GM23338 (cell line): ENCODE measurements at regions not wholly inside any gene's neighbourhood (a gene's known extent, or its start where the extent isn't known, plus 50 kb on each side); places are given as distances from the start of the nearest gene placed in this dataset.

ENCODE experiments used
- ATAC-seq: fragments of 200-7000 bp; cut with Tn5 transposase; 3 replicates; pipeline ENCODE4 v1.9.1; 2020
- DNase-seq: peaks from one replicate; pipeline ENCODE4 v3.0.0-alpha.2; 2015; ENCODE audit warnings: low spot score
- H2AFZ ChIP-seq: fragments of 200-600 bp; sonication (generic); 2 replicates; pipeline ENCODE4 v1.8.0; 2016; ENCODE audit warnings: antibody characterized with exemption, mild to moderate bottlenecking, moderate library complexity
- H3F3A ChIP-seq: fragments of 200-600 bp; sonication (generic); replicated peaks from 2 replicates; pipeline ENCODE4 v1.8.0; 2017; ENCODE audit warnings: antibody characterized with exemption, mixed run types, low read depth
- H3K27ac ChIP-seq: fragments of 200-600 bp; sonication (generic); 2 replicates; pipeline ENCODE4 v1.6.1; 2016; ENCODE audit warnings: low read depth
- H3K27me3 ChIP-seq: fragments of 200-600 bp; sonication (generic); 2 replicates; pipeline ENCODE4 v1.8.0; 2016; ENCODE audit warnings: mild to moderate bottlenecking, mixed run types, moderate library complexity; ENCODE audit not compliant: insufficient read depth
- H3K36me3 ChIP-seq: fragments of 200-600 bp; sonication (generic); 2 replicates; pipeline ENCODE4 v1.8.0; 2016; ENCODE audit warnings: mild to moderate bottlenecking; ENCODE audit not compliant: insufficient read depth
- H3K4me1 ChIP-seq: fragments of 200-600 bp; sonication (generic); 2 replicates; pipeline ENCODE4 v1.8.0; 2016; ENCODE audit warnings: mild to moderate bottlenecking, moderate library complexity; ENCODE audit not compliant: insufficient read depth
- H3K4me2 ChIP-seq: fragments of 200-600 bp; sonication (generic); 2 replicates; pipeline ENCODE4 v1.7.1; 2017; ENCODE audit warnings: mixed run types
- H3K4me3 ChIP-seq: fragments of 200-600 bp; sonication (generic); 2 replicates; pipeline ENCODE4 v1.6.1; 2016; ENCODE audit warnings: mixed run types
- H3K79me2 ChIP-seq: fragments of 200-600 bp; sonication (generic); replicated peaks from 2 replicates; pipeline ENCODE4 v1.8.0; 2017; ENCODE audit warnings: mild to moderate bottlenecking; ENCODE audit not compliant: insufficient read depth
- H3K9me2 ChIP-seq: fragments of 200-600 bp; sonication (generic); 2 replicates; pipeline ENCODE4 v1.8.0; 2017; ENCODE audit not compliant: insufficient read depth
- H4K20me1 ChIP-seq: fragments of 200-600 bp; sonication (generic); replicated peaks from 2 replicates; pipeline ENCODE4 v1.8.0; 2017; ENCODE audit warnings: mild to moderate bottlenecking; ENCODE audit not compliant: insufficient read depth
- H3K27ac Mint-ChIP-seq: 2 replicates; pipeline ENCODE4 v1.8.0; 2020; ENCODE audit warnings: inconsistent platforms, mild to moderate bottlenecking, moderate library complexity, mixed read lengths
- H3K27me3 Mint-ChIP-seq: 3 replicates; pipeline ENCODE4 v1.8.0; 2022; ENCODE audit warnings: low read depth, mild to moderate bottlenecking, moderate library complexity, mixed read lengths, inconsistent platforms; ENCODE audit not compliant: insufficient read depth, poor library complexity
- H3K36me3 Mint-ChIP-seq: 3 replicates; pipeline ENCODE4 v1.8.0; 2021; ENCODE audit warnings: low read depth, mild to moderate bottlenecking, inconsistent platforms, moderate library complexity, mixed read lengths
- H3K4me1 Mint-ChIP-seq: 3 replicates; pipeline ENCODE4 v1.8.0; 2020; ENCODE audit warnings: mild to moderate bottlenecking, inconsistent platforms, mixed read lengths
- H3K4me3 Mint-ChIP-seq: 3 replicates; pipeline ENCODE4 v1.8.0; 2021; ENCODE audit warnings: moderate library complexity, mild to moderate bottlenecking, inconsistent platforms, mixed read lengths
- H3K9me3 Mint-ChIP-seq: 3 replicates; pipeline ENCODE4 v1.8.0; 2020; ENCODE audit warnings: moderate library complexity, mild to moderate bottlenecking, inconsistent platforms, mixed read lengths
- CREB1 ChIP-seq: fragments of 250-450 bp; sonication (Bioruptor Pico); IDR thresholded peaks from 2 replicates; pipeline ENCODE4 v1.5.0; 2020; ENCODE audit warnings: low read depth, mild to moderate bottlenecking, moderate library complexity
- EZH2 ChIP-seq: fragments of 200-600 bp; sonication (generic); IDR thresholded peaks from one replicate; pipeline ENCODE4 v1.8.0; 2017; ENCODE audit warnings: antibody characterized with exemption, mild to moderate bottlenecking, low read depth; ENCODE audit not compliant: unreplicated experiment
- JUNB ChIP-seq: IDR thresholded peaks from one replicate; pipeline ENCODE4 v1.6.1; 2016; ENCODE audit warnings: antibody characterized with exemption; ENCODE audit not compliant: unreplicated experiment
- POLR2AphosphoS5 ChIP-seq: IDR thresholded peaks from 2 replicates; pipeline ENCODE4 v1.6.1; 2016; ENCODE audit warnings: antibody characterized with exemption, low read depth
- STAT1 ChIP-seq: IDR thresholded peaks from one replicate; pipeline ENCODE4 v1.6.1; 2016; ENCODE audit warnings: antibody characterized with exemption; ENCODE audit not compliant: unreplicated experiment
- TF ChIP-seq, protein P1 (sequence below): IDR thresholded peaks from 2 replicates; pipeline ENCODE4 v1.6.1; 2016; ENCODE audit warnings: antibody characterized with exemption
- TF ChIP-seq, protein P2 (sequence below): fragments of 250-450 bp; sonication (Bioruptor Pico); IDR thresholded peaks from 2 replicates; pipeline ENCODE4 v1.5.0; 2020; ENCODE audit warnings: mild to moderate bottlenecking, moderate library complexity
- TF ChIP-seq, protein P3 (sequence below), 2 experiments: fragments of 200-600 bp in 1 of 2; sonication (generic) in 1 of 2; conservative IDR thresholded peaks; 2 replicates each; pipeline versions ENCODE4 v1.5.1 to v1.6.1; 2016 to 2017; ENCODE audit warnings: antibody characterized with exemption in 2 of 2, low read depth in 2 of 2, mild to moderate bottlenecking in 2 of 2, moderate library complexity in 1 of 2

DNA sequence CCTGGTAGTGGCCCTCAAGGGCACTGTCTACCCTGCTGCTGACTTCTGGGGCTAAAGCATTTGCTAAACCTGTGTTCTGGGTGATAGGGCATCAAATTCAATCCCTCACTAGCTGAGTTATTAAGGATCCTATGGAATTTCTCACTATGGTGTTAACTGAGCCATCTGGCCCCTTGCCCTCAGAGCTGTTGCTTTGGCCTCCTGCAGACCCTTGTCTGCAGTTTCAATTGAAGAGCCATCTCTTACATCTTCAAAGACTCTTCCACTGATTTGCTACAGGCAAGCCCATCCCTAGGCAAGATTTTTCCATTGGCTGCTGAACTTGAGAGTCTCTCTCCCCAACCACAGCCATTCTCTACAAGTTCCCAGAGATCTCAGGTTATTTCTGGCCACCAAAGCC, 418.2 kb downstream of the ZNF608 start:
- Histone ChIP-seq H3F3A (no peaks in the 10 kb centered on the region), H4K20me1 (no peaks in the 10 kb centered on the region), H3K36me3 (peaks cover 5% of the 10 kb centered on the region; the same call in 1 of the 2 replicates), H3K27ac (no peak overlapping the region), H3K79me2 (no peaks in the 10 kb centered on the region), H3K9me2 (peaks cover 5% of the 10 kb centered on the region; the same call in 1 of the 2 replicates), H3K4me3 (no peak overlapping the region), H2AFZ (no peak overlapping the region), H3K4me1 (no peaks in the 10 kb centered on the region), H3K27me3 (no peaks in the 10 kb centered on the region), H3K4me2 (no peak overlapping the region)
- Mint-ChIP-seq H3K36me3 (peaks cover 17% of the 10 kb centered on the region), H3K27ac (no peak overlapping the region), H3K4me3 (no peak overlapping the region), H3K9me3 (peaks cover 13% of the 10 kb centered on the region), H3K4me1 (no peaks in the 10 kb centered on the region), H3K27me3 (no peaks in the 10 kb centered on the region)
- no peak for DNase-seq
- no peak for ATAC-seq
- TF ChIP-seq STAT1: no peak
- TF ChIP-seq, protein P1, sequence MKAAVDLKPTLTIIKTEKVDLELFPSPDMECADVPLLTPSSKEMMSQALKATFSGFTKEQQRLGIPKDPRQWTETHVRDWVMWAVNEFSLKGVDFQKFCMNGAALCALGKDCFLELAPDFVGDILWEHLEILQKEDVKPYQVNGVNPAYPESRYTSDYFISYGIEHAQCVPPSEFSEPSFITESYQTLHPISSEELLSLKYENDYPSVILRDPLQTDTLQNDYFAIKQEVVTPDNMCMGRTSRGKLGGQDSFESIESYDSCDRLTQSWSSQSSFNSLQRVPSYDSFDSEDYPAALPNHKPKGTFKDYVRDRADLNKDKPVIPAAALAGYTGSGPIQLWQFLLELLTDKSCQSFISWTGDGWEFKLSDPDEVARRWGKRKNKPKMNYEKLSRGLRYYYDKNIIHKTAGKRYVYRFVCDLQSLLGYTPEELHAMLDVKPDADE: no peak
- TF ChIP-seq POLR2AphosphoS5: no peak
- TF ChIP-seq, protein P2, sequence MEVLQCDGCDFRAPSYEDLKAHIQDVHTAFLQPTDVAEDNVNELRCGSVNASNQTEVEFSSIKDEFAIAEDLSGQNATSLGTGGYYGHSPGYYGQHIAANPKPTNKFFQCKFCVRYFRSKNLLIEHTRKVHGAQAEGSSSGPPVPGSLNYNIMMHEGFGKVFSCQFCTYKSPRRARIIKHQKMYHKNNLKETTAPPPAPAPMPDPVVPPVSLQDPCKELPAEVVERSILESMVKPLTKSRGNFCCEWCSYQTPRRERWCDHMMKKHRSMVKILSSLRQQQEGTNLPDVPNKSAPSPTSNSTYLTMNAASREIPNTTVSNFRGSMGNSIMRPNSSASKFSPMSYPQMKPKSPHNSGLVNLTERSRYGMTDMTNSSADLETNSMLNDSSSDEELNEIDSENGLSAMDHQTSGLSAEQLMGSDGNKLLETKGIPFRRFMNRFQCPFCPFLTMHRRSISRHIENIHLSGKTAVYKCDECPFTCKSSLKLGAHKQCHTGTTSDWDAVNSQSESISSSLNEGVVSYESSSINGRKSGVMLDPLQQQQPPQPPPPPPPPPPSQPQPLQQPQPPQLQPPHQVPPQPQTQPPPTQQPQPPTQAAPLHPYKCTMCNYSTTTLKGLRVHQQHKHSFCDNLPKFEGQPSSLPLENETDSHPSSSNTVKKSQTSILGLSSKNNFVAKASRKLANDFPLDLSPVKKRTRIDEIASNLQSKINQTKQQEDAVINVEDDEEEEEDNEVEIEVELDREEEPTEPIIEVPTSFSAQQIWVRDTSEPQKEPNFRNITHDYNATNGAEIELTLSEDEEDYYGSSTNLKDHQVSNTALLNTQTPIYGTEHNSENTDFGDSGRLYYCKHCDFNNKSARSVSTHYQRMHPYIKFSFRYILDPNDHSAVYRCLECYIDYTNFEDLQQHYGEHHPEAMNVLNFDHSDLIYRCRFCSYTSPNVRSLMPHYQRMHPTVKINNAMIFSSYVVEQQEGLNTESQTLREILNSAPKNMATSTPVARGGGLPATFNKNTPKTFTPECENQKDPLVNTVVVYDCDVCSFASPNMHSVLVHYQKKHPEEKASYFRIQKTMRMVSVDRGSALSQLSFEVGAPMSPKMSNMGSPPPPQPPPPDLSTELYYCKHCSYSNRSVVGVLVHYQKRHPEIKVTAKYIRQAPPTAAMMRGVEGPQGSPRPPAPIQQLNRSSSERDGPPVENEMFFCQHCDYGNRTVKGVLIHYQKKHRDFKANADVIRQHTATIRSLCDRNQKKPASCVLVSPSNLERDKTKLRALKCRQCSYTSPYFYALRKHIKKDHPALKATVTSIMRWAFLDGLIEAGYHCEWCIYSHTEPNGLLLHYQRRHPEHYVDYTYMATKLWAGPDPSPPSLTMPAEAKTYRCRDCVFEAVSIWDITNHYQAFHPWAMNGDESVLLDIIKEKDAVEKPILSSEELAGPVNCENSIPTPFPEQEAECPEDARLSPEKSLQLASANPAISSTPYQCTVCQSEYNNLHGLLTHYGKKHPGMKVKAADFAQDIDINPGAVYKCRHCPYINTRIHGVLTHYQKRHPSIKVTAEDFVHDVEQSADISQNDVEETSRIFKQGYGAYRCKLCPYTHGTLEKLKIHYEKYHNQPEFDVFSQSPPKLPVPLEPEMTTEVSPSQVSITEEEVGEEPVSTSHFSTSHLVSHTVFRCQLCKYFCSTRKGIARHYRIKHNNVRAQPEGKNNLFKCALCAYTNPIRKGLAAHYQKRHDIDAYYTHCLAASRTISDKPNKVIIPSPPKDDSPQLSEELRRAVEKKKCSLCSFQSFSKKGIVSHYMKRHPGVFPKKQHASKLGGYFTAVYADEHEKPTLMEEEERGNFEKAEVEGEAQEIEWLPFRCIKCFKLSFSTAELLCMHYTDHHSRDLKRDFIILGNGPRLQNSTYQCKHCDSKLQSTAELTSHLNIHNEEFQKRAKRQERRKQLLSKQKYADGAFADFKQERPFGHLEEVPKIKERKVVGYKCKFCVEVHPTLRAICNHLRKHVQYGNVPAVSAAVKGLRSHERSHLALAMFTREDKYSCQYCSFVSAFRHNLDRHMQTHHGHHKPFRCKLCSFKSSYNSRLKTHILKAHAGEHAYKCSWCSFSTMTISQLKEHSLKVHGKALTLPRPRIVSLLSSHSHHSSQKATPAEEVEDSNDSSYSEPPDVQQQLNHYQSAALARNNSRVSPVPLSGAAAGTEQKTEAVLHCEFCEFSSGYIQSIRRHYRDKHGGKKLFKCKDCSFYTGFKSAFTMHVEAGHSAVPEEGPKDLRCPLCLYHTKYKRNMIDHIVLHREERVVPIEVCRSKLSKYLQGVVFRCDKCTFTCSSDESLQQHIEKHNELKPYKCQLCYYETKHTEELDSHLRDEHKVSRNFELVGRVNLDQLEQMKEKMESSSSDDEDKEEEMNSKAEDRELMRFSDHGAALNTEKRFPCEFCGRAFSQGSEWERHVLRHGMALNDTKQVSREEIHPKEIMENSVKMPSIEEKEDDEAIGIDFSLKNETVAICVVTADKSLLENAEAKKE (CRISPR knock-in tag): no peak
- TF ChIP-seq, protein P3, sequence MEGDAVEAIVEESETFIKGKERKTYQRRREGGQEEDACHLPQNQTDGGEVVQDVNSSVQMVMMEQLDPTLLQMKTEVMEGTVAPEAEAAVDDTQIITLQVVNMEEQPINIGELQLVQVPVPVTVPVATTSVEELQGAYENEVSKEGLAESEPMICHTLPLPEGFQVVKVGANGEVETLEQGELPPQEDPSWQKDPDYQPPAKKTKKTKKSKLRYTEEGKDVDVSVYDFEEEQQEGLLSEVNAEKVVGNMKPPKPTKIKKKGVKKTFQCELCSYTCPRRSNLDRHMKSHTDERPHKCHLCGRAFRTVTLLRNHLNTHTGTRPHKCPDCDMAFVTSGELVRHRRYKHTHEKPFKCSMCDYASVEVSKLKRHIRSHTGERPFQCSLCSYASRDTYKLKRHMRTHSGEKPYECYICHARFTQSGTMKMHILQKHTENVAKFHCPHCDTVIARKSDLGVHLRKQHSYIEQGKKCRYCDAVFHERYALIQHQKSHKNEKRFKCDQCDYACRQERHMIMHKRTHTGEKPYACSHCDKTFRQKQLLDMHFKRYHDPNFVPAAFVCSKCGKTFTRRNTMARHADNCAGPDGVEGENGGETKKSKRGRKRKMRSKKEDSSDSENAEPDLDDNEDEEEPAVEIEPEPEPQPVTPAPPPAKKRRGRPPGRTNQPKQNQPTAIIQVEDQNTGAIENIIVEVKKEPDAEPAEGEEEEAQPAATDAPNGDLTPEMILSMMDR (conservative IDR thresholded peaks at IDR 0.05; ENCODE audit: low read depth in 2 of 2): no peak
- no peak for TF ChIP-seq JUNB
- no peak for TF ChIP-seq CREB1
- TF ChIP-seq EZH2: no peak
